AG20443 (cell line): ENCODE measurements at regions not wholly inside any gene's neighbourhood (a gene's known extent, or its start where the extent isn't known, plus 50 kb on each side); places are given as distances from the start of the nearest gene placed in this dataset.
A peak's percentile ranks its signal among the peaks of the same experiment; 100 is the strongest.
"Not testable (repeated sequence)": the region's sequence is repeated elsewhere in the genome, so short reads cannot be mapped to it uniquely, and the experiment has no call there.

ENCODE experiments used
- DNase-seq: peaks from one replicate; pipeline ENCODE4 v3.0.0; 2012; ENCODE audit warnings: low spot score, mixed read lengths

GRCh38 chr14:88983755-88984154 is 159.3 kb downstream of the TTC8 start:
- peak; percentile 85 for DNase-seq

- DNase-seq = no peak
Measured at GRCh38 chr14:88985654-88986053, 161.2 kb downstream of the TTC8 start.

- peak; percentile 24 for DNase-seq
Measured at GRCh38 chr14:88986146-88986841, 161.8 kb downstream of the TTC8 start.

- not testable (repeated sequence) for DNase-seq
Measured at GRCh38 chr14:88986908-88987307, 162.5 kb downstream of the TTC8 start.

- DNase-seq = no peak
Measured at GRCh38 chr14:88987516-88987915, 163.1 kb downstream of the TTC8 start.

- no peak for DNase-seq
Measured at GRCh38 chr14:88989911-88990310, 165.5 kb downstream of the TTC8 start.

- DNase-seq = no peak
Measured at GRCh38 chr14:88990856-88991255, 166.4 kb downstream of the TTC8 start.

- DNase-seq = no peak
Measured at GRCh38 chr14:88992011-88992410, 167.6 kb downstream of the TTC8 start.

GRCh38 chr14:88993946-88994345 is 169.5 kb downstream of the TTC8 start:
- DNase-seq = peak; percentile 19

GRCh38 chr14:88995437-88996198 is 171.2 kb downstream of the TTC8 start:
- DNase-seq = peak; percentile 70

- DNase-seq = no peak
Measured at GRCh38 chr14:88998027-88998426, 173.6 kb downstream of the TTC8 start.

- DNase-seq = no peak
Measured at GRCh38 chr14:88999137-88999536, 174.7 kb downstream of the TTC8 start.

- peak; percentile 93 for DNase-seq
Measured at GRCh38 chr14:89000007-89000942, 175.8 kb downstream of the TTC8 start.

- DNase-seq = peak; percentile 39
Measured at GRCh38 chr14:89004166-89004565, 179.7 kb downstream of the TTC8 start.

GRCh38 chr14:89007906-89008305 is 183.5 kb downstream of the TTC8 start:
- DNase-seq = no peak

GRCh38 chr14:89011355-89012281 is 187.2 kb downstream of the TTC8 start:
- DNase-seq = no peak

- DNase-seq = no peak
Measured at GRCh38 chr14:89012282-89013097, 188.0 kb downstream of the TTC8 start.

- DNase-seq = no peak
Measured at GRCh38 chr14:89013098-89013504, 188.7 kb downstream of the TTC8 start.

- no peak for DNase-seq
Measured at GRCh38 chr14:89013698-89014568, 189.5 kb downstream of the TTC8 start.

GRCh38 chr14:89014569-89014850 is 190.1 kb downstream of the TTC8 start:
- no peak for DNase-seq
